ENCODE measurements at regions not wholly inside any gene's neighbourhood (a gene's known extent, or its start where the extent isn't known, plus 50 kb on each side); places are given as distances from the start of the nearest gene placed in this dataset.

- TF ChIP-seq CTCF (IDR thresholded peaks at IDR 0.05) (no peak), POLR2AphosphoS5 (IDR thresholded peaks at IDR 0.05) (no peak)
Measured at GRCh38 chr5:96149546-96149945, 187.9 kb upstream of the ELL2 start.

All from sigmoid colon (tissue), 4 donors.